MM.1S (cell line): ENCODE measurements at regions not wholly inside any gene's neighbourhood (a gene's known extent, or its start where the extent isn't known, plus 50 kb on each side); places are given as distances from the start of the nearest gene placed in this dataset.

Experiments used
- CTCF ChIP-seq: fragments of 300-600 bp; sonication (generic); IDR thresholded peaks from 2 replicates; pipeline ENCODE4 v1.5.1; 2016; ENCODE audit warnings: antibody characterized with exemption, low read length, mixed read lengths
- EZH2 ChIP-seq: fragments of 300-600 bp; sonication (generic); optimal IDR thresholded peaks from 2 replicates; pipeline ENCODE3; 2017; ENCODE audit warnings: low read depth, mild to moderate bottlenecking, antibody characterized with exemption, low read length, mixed read lengths

- no peak for TF ChIP-seq CTCF
- no peak for TF ChIP-seq EZH2
These were observed 59.6 kb upstream of the IL17B start for GRCh38 chr5:149438711-149439132.
